HL-60 (cell line): ENCODE measurements at regions not wholly inside any gene's neighbourhood (a gene's known extent, or its start where the extent isn't known, plus 50 kb on each side); places are given as distances from the start of the nearest gene placed in this dataset.
A peak's percentile ranks its signal among the peaks of the same experiment; 100 is the strongest.

Experiments
- DNase-seq, 2 experiments: peaks; one replicate each; pipeline ENCODE4 v3.0.0-alpha.2; 2010 to 2020; ENCODE audit warnings: low read depth in 1 of 2, low spot score in 1 of 2
- H3K27ac ChIP-seq: fragments of 250-450 bp; sonication (Bioruptor Pico); replicated peaks from 2 replicates; pipeline ENCODE4 v1.5.1; 2020; ENCODE audit warnings: mild to moderate bottlenecking, moderate library complexity
- H3K27me3 ChIP-seq: fragments of 250-450 bp; sonication (Bioruptor Pico); 2 replicates; pipeline ENCODE4 v1.5.1; 2021; ENCODE audit warnings: mild to moderate bottlenecking, moderate library complexity; ENCODE audit not compliant: insufficient read depth, poor library complexity, severe bottlenecking
- H3K4me3 ChIP-seq: replicated peaks from 2 replicates; pipeline ENCODE4 v1.5.1; 2011; ENCODE audit warnings: mild to moderate bottlenecking, control low read depth, low read length; ENCODE audit not compliant: insufficient read depth
- GABPA ChIP-seq: IDR thresholded peaks from 2 replicates; pipeline ENCODE4 v1.6.1; 2012; ENCODE audit warnings: low read depth
- POLR2AphosphoS5 ChIP-seq: IDR thresholded peaks from 2 replicates; pipeline ENCODE4 v1.6.1; 2012; ENCODE audit warnings: low read depth
- SPI1 ChIP-seq: IDR thresholded peaks from 2 replicates; pipeline ENCODE4 v1.6.1; 2012; ENCODE audit warnings: low read depth, mild to moderate bottlenecking, borderline replicate concordance
- TF ChIP-seq, protein P1 (sequence below): IDR thresholded peaks from one replicate; pipeline ENCODE4 v1.5.1; 2011; ENCODE audit warnings: low read length, control low read depth, inconsistent platforms; ENCODE audit not compliant: insufficient read depth
- TF ChIP-seq, protein P2 (sequence below): IDR thresholded peaks from 2 replicates; pipeline ENCODE4 v1.6.1; 2012; ENCODE audit warnings: low read depth; ENCODE audit not compliant: insufficient replicate concordance

DNA sequence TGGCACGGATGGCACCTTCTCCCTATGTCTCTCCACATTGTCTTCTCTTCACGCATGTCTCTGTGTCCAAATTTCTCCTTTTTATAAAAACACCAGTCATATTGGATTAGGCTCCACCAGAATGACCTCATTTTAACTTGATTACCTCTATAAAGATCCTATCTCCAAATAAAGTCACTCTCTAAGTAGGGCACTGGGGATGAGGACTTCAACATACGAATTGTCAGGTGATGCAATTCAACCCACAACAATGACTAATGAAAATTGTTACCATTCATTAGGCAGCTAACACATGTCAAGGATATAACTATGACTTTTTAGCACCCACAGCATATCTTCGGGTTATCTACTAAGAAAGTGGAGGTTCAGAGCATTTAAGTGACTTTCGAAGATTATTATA, 55.5 kb upstream of the USP47 start:
- H3K27me3 ChIP-seq = peaks cover 3% of the 10 kb centered on the region
- H3K27ac ChIP-seq = no peak overlapping the region
- peak in 1 of 2 experiments; percentile 6 for DNase-seq
- no peak overlapping the region for H3K4me3 ChIP-seq
- no peak for TF ChIP-seq POLR2AphosphoS5
- no peak for TF ChIP-seq GABPA
- no peak for TF ChIP-seq SPI1
- TF ChIP-seq, protein P1, sequence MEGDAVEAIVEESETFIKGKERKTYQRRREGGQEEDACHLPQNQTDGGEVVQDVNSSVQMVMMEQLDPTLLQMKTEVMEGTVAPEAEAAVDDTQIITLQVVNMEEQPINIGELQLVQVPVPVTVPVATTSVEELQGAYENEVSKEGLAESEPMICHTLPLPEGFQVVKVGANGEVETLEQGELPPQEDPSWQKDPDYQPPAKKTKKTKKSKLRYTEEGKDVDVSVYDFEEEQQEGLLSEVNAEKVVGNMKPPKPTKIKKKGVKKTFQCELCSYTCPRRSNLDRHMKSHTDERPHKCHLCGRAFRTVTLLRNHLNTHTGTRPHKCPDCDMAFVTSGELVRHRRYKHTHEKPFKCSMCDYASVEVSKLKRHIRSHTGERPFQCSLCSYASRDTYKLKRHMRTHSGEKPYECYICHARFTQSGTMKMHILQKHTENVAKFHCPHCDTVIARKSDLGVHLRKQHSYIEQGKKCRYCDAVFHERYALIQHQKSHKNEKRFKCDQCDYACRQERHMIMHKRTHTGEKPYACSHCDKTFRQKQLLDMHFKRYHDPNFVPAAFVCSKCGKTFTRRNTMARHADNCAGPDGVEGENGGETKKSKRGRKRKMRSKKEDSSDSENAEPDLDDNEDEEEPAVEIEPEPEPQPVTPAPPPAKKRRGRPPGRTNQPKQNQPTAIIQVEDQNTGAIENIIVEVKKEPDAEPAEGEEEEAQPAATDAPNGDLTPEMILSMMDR = no peak
- TF ChIP-seq, protein P2, sequence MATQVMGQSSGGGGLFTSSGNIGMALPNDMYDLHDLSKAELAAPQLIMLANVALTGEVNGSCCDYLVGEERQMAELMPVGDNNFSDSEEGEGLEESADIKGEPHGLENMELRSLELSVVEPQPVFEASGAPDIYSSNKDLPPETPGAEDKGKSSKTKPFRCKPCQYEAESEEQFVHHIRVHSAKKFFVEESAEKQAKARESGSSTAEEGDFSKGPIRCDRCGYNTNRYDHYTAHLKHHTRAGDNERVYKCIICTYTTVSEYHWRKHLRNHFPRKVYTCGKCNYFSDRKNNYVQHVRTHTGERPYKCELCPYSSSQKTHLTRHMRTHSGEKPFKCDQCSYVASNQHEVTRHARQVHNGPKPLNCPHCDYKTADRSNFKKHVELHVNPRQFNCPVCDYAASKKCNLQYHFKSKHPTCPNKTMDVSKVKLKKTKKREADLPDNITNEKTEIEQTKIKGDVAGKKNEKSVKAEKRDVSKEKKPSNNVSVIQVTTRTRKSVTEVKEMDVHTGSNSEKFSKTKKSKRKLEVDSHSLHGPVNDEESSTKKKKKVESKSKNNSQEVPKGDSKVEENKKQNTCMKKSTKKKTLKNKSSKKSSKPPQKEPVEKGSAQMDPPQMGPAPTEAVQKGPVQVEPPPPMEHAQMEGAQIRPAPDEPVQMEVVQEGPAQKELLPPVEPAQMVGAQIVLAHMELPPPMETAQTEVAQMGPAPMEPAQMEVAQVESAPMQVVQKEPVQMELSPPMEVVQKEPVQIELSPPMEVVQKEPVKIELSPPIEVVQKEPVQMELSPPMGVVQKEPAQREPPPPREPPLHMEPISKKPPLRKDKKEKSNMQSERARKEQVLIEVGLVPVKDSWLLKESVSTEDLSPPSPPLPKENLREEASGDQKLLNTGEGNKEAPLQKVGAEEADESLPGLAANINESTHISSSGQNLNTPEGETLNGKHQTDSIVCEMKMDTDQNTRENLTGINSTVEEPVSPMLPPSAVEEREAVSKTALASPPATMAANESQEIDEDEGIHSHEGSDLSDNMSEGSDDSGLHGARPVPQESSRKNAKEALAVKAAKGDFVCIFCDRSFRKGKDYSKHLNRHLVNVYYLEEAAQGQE = no peak

DNA sequence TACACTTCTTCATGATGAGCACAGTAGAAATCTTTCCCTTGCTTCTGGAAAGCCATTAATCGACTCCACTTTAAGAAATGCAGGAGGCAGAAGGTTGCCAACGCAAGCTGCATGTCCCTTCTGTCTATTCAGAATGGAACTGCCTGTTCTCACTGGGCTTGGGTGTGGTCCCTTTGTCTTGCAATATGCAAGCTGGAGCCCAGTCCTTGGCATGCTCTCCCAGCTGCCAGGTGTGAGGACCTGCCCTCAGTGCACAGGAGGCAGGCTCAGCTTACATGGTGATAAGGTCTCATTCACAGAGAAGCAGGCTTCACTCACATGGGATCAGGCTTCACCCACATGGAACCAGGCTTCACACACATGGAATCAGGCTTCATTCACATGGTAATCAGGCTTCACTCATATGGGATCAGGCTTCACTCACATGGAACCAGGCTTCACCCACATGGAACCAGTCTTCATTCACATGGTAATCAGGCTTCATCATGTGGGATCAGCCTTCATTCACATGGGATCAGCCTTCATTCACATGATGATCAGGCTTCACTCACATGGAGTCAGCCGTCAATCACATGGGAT, 59.2 kb upstream of the USP47 start:
- no peak for DNase-seq
- no peak overlapping the region for H3K4me3 ChIP-seq
- TF ChIP-seq POLR2AphosphoS5 (no peak), SPI1 (no peak), GABPA (no peak)
- TF ChIP-seq, protein P2 = no peak
- TF ChIP-seq, protein P1 = no peak
- no peak overlapping the region for H3K27ac ChIP-seq
- H3K27me3 ChIP-seq = peaks cover 2% of the 10 kb centered on the region

DNA sequence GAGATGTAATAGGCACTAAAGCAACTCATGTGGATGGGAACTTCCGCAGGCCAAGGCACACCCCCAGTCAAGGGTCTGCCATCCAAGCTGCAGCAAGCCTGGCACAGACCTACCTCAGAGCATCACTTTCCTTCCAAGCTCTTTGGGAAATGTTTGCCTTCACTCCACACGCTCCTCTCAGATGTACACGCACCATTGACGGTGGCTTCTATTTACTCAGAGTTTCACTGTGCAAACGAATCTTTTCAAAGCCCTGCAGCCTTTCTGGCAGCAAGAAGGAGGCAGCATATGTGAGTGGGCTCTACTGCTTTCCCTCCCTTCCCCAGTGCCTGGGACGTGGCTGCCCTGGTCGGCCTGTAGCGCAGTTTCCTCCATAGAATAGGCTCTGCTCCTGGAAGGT, 60.9 kb upstream of the USP47 start:
- H3K27me3 ChIP-seq = peaks cover 2% of the 10 kb centered on the region
- no peak for TF ChIP-seq POLR2AphosphoS5
- TF ChIP-seq, protein P2 = no peak
- TF ChIP-seq, protein P1 = no peak
- no peak for TF ChIP-seq GABPA
- no peak for TF ChIP-seq SPI1
- H3K4me3 ChIP-seq = no peak overlapping the region
- DNase-seq = no peak
- H3K27ac ChIP-seq = no peak overlapping the region
